ENCODE measurements at regions not wholly inside any gene's neighbourhood (a gene's known extent, or its start where the extent isn't known, plus 50 kb on each side); places are given as distances from the start of the nearest gene placed in this dataset.

GRCh38 chr3:107117922-107118536 is 259.2 kb upstream of the CCDC54 start:
- TF ChIP-seq, protein P1, sequence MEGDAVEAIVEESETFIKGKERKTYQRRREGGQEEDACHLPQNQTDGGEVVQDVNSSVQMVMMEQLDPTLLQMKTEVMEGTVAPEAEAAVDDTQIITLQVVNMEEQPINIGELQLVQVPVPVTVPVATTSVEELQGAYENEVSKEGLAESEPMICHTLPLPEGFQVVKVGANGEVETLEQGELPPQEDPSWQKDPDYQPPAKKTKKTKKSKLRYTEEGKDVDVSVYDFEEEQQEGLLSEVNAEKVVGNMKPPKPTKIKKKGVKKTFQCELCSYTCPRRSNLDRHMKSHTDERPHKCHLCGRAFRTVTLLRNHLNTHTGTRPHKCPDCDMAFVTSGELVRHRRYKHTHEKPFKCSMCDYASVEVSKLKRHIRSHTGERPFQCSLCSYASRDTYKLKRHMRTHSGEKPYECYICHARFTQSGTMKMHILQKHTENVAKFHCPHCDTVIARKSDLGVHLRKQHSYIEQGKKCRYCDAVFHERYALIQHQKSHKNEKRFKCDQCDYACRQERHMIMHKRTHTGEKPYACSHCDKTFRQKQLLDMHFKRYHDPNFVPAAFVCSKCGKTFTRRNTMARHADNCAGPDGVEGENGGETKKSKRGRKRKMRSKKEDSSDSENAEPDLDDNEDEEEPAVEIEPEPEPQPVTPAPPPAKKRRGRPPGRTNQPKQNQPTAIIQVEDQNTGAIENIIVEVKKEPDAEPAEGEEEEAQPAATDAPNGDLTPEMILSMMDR (IDR thresholded peaks at IDR 0.05; ENCODE audit: low read depth, low read length), result peak; percentile 46

DNA sequence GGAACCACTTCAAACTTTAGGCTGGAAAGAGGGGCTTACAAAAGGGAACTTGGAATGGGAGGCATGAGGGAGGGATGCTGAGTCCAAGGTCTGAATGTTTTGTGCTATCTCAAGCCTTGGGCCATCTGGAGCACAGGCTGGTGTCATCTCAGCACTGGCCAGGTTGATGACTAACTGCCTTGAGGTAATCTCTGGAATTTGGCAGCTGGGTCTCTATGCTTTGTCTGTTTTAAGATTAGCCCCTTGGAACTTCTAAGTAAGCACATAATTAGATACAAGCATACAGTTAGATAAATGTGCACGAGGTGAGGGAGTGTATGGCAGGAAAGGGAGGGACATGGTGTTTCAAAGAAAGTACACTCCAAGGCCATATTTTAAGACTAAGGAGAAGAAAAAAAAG is 252.4 kb upstream of the CCDC54 start:
- TF ChIP-seq, protein P1 (IDR thresholded peaks at IDR 0.05; ENCODE audit: low read depth, low read length), result no peak
- H3K4me3 ChIP-seq (ENCODE audit: low read depth, low read length), result no peak overlapping the region

More at GRCh38 chr3:107117922-107118536, 259.2 kb upstream of the CCDC54 start:
- H3K4me3 ChIP-seq (ENCODE audit: low read depth, low read length), result no peak overlapping the region

DNA sequence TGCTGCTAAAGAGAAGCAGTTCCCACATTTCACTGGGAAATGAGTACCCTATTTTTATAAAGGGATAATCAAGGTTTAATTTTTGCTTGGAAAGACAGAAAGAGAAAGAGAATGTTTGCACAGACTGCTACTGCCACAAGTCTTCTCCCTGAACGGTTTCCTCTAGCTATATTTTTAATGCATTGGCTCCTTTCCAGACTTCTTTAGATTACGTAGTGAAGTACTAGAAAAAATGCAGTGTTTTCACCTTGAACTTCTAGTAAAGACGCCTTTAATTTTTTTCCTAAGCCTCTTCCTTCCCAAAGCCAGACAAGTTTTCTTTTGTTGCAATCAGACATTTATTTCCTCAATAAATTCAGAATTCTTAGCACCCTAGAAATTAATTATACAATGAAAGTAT is 248.3 kb upstream of the CCDC54 start:
- TF ChIP-seq, protein P1 (IDR thresholded peaks at IDR 0.05; ENCODE audit: low read depth, low read length), result no peak
- H3K4me3 ChIP-seq (ENCODE audit: low read depth, low read length), result no peak overlapping the region

DNA sequence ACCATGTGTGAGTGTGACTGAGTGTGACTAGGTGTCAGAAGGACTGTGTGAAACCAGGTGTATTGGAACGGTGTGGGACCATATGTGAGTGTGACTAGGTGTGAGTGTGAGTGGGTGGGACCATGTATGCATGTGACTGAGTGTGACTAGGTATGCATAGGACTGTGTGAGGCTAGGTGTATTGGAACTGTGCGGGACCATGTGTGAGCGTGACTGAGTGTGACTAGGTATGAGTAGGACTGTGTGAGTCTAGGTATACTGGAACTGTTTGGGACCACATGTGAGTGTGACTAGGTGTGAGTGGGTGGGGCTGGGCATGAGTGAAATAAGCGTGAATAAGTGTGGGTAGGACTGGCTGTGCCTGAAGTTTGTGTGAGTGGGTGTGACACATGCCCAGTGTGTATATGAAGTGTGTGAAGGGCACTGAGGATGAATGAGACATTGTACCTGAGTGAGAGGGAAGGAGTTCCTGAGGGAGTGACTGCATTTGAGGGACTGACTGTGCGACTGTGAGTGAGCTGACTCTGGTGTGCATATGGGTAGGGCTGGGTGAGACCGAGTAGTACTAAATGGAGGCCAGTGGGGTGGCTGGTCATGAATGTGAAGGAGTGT is 247.0 kb upstream of the CCDC54 start:
- TF ChIP-seq, protein P1 (IDR thresholded peaks at IDR 0.05; ENCODE audit: low read depth, low read length), result no peak
- H3K4me3 ChIP-seq (ENCODE audit: low read depth, low read length), result no peak overlapping the region

- no peak overlapping the region for H3K4me3 ChIP-seq (ENCODE audit: low read depth, low read length)
- TF ChIP-seq, protein P1 (IDR thresholded peaks at IDR 0.05; ENCODE audit: low read depth, low read length), result no peak
Observed at GRCh38 chr3:107132674-107133073, 244.6 kb upstream of the CCDC54 start.

DNA sequence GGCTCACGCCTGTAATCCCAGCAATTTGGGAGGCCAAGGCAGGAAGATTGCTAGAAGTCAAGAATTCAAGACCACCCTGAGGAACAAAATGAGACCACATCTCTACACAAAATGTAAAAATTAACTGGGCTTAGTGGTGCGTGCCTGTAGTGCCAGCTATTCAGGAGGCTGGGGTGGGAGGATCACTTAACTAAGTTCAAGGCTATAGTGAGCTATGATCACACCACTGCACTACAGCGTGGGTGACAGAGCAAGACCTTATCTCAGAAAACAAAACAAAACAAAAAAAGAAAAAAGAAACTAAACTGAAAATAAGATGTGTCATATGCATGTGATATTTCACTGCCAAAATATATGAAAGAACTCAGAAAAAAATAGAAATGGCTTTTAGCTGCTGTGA is 243.3 kb upstream of the CCDC54 start:
- TF ChIP-seq, protein P1 (IDR thresholded peaks at IDR 0.05; ENCODE audit: low read depth, low read length), result no peak
- no peak overlapping the region for H3K4me3 ChIP-seq (ENCODE audit: low read depth, low read length)

DNA sequence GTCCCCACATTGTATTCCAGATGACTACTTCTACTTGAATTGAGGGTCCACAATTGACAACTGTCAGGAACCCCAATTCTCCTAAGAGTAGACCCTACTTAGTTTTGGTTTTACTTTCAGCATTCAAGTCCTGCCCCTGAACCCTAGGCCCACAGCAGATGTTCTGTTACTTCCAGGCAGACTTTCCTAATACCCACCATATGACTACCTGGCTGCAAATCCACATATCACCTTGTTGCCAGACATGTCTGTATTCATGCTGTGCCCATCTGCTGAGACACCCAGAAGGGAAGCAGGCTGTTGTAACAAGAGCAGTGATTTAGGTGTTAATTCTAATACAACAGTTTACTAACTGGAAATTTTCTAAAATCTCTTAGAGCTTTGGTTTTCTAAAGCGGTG is 235.1 kb upstream of the CCDC54 start:
- TF ChIP-seq, protein P1 (IDR thresholded peaks at IDR 0.05; ENCODE audit: low read depth, low read length), result no peak
- H3K4me3 ChIP-seq (ENCODE audit: low read depth, low read length), result no peak overlapping the region

All from WI38 (cell line).